ENCODE measurements at regions not wholly inside any gene's neighbourhood (a gene's known extent, or its start where the extent isn't known, plus 50 kb on each side); places are given as distances from the start of the nearest gene placed in this dataset.
"Not testable (repeated sequence)": the region's sequence is repeated elsewhere in the genome, so short reads cannot be mapped to it uniquely, and the experiment has no call there.

DNA sequence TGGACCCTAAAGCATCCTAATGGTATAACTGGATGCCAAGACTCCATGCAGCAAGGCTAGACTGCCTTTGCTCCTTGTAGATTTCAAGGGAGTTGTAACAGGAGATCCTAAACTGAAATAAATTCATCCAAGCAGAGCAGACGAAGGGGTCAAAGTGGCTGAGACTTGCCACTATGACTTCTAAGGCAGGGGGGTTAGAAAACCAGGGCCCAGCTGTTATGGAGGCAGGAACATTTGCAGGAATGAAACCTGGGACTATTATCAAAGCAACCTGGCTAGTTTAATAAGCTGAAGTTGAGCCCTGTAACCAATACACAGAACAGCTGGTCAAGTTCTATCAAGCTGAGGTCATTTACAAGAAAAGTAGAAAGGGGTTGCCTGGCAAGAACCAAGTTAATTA is 122.2 kb upstream of the TRPC6 start:
- H4K20me1 ChIP-seq (replicated peaks; ENCODE audit: control insufficient read depth, extremely low read depth, insufficient read depth, low read length) = no peaks in the 10 kb centered on the region
- no peak for FAIRE-seq
- H3K4me3 ChIP-seq (replicated peaks in 1 of 3; ENCODE audit: insufficient read depth in 1 of 3, low read depth in 1 of 3, low read length in 3 of 3) = no peak overlapping the region
- no peak overlapping the region for H2AFZ ChIP-seq (ENCODE audit: low read depth, low read length)
- H3K27me3 ChIP-seq (ENCODE audit: control insufficient read depth in 2 of 2, insufficient read depth in 2 of 2, low read length in 2 of 2) = no peaks in the 10 kb centered on the region
- no TSS peak for BruUV-seq (replicated peaks)
- ChIA-PET CTCF (no interaction called here), POLR2A (no interaction called here)
- H3K9ac ChIP-seq (replicated peaks; ENCODE audit: extremely low read depth, insufficient read depth, low read length) = no peak overlapping the region
- H3K4me1 ChIP-seq (ENCODE audit: control insufficient read depth, extremely low read depth, insufficient read depth, low read length) = no peaks in the 10 kb centered on the region
- no peak for DNase-seq (ENCODE audit: low read depth, low spot score)
- H3K9me3 ChIP-seq (replicated peaks; ENCODE audit: control insufficient read depth, insufficient read depth, low read length) = no peaks in the 10 kb centered on the region
- H3K36me3 ChIP-seq (ENCODE audit: control insufficient read depth in 2 of 2, extremely low read depth in 1 of 2, insufficient read depth in 2 of 2, low read length in 2 of 2) = no peaks in the 10 kb centered on the region
- H3K4me2 ChIP-seq (ENCODE audit: insufficient read depth, low read length) = no peak overlapping the region
- H3K27ac ChIP-seq (ENCODE audit: insufficient read depth, low read depth, low read length) = no peak overlapping the region
- intact Hi-C loops (cut with micrococcal nuclease) = no loop called here
- dilution Hi-C loops (cut with MboI; ENCODE audit: extremely low pct_ligation_motif_present, low sequenced_read_pairs) = no loop called here
- TF ChIP-seq FOS (IDR thresholded peaks at IDR 0.05; ENCODE audit: borderline replicate concordance, insufficient read depth, low read length) (no peak), MYC (IDR thresholded peaks at IDR 0.05; ENCODE audit: low read depth, low read length) (no peak), EZH2 (IDR thresholded peaks at IDR 0.05; ENCODE audit: borderline replicate concordance, low read depth, low read length, severe bottlenecking) (no peak), JUN (IDR thresholded peaks at IDR 0.05; ENCODE audit: borderline replicate concordance, insufficient read depth, insufficient read length, low read depth) (no peak), GATA2 (IDR thresholded peaks at IDR 0.05; ENCODE audit: insufficient read depth, insufficient read length, low read depth, low read length) (no peak), POLR2A (IDR thresholded peaks at IDR 0.05; ENCODE audit: low read depth, low read length) (no peak), POLR2AphosphoS5 (IDR thresholded peaks at IDR 0.05; ENCODE audit: insufficient read depth, low read depth, low read length) (no peak)
- TF ChIP-seq, protein P1, sequence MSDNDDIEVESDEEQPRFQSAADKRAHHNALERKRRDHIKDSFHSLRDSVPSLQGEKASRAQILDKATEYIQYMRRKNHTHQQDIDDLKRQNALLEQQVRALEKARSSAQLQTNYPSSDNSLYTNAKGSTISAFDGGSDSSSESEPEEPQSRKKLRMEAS (IDR thresholded peaks at IDR 0.05; ENCODE audit: insufficient read depth, insufficient read length) = no peak
- TF ChIP-seq, protein P2, sequence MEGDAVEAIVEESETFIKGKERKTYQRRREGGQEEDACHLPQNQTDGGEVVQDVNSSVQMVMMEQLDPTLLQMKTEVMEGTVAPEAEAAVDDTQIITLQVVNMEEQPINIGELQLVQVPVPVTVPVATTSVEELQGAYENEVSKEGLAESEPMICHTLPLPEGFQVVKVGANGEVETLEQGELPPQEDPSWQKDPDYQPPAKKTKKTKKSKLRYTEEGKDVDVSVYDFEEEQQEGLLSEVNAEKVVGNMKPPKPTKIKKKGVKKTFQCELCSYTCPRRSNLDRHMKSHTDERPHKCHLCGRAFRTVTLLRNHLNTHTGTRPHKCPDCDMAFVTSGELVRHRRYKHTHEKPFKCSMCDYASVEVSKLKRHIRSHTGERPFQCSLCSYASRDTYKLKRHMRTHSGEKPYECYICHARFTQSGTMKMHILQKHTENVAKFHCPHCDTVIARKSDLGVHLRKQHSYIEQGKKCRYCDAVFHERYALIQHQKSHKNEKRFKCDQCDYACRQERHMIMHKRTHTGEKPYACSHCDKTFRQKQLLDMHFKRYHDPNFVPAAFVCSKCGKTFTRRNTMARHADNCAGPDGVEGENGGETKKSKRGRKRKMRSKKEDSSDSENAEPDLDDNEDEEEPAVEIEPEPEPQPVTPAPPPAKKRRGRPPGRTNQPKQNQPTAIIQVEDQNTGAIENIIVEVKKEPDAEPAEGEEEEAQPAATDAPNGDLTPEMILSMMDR (IDR thresholded peaks at IDR 0.05; ENCODE audit: extremely low read depth in 1 of 2, insufficient read depth in 1 of 2, low read depth in 1 of 2, low read length in 2 of 2) = no peak
- no peaks in the 10 kb centered on the region for H3K79me2 ChIP-seq (ENCODE audit: control insufficient read depth, insufficient read depth, low read length)
- H3K9me1 ChIP-seq (replicated peaks; ENCODE audit: control insufficient read depth, extremely low read depth, insufficient read depth, low read length) = no peaks in the 10 kb centered on the region

- H3K4me3 ChIP-seq (replicated peaks in 1 of 3; ENCODE audit: insufficient read depth in 1 of 3, low read depth in 1 of 3, low read length in 3 of 3); BruUV-seq (replicated peaks); H3K36me3 ChIP-seq (ENCODE audit: control insufficient read depth in 2 of 2, extremely low read depth in 1 of 2, insufficient read depth in 2 of 2, low read length in 2 of 2); DNase-seq (ENCODE audit: low read depth, low spot score); H3K4me1 ChIP-seq (ENCODE audit: control insufficient read depth, extremely low read depth, insufficient read depth, low read length); dilution Hi-C loops (cut with MboI; ENCODE audit: extremely low pct_ligation_motif_present, low sequenced_read_pairs); H3K9me3 ChIP-seq (replicated peaks; ENCODE audit: control insufficient read depth, insufficient read depth, low read length); H3K9ac ChIP-seq (replicated peaks; ENCODE audit: extremely low read depth, insufficient read depth, low read length); H3K27ac ChIP-seq (ENCODE audit: insufficient read depth, low read depth, low read length); CTCF ChIA-PET; H4K20me1 ChIP-seq (replicated peaks; ENCODE audit: control insufficient read depth, extremely low read depth, insufficient read depth, low read length); H3K79me2 ChIP-seq (ENCODE audit: control insufficient read depth, insufficient read depth, low read length); intact Hi-C loops (cut with micrococcal nuclease); FAIRE-seq; H2AFZ ChIP-seq (ENCODE audit: low read depth, low read length); H3K9me1 ChIP-seq (replicated peaks; ENCODE audit: control insufficient read depth, extremely low read depth, insufficient read depth, low read length); H3K4me2 ChIP-seq (ENCODE audit: insufficient read depth, low read length); H3K27me3 ChIP-seq (ENCODE audit: control insufficient read depth in 2 of 2, insufficient read depth in 2 of 2, low read length in 2 of 2); POLR2A ChIA-PET: not testable (repeated sequence)
Observed at GRCh38 chr11:101694869-101695268, 111.1 kb upstream of the TRPC6 start.

All from endothelial cell of umbilical vein (primary cell).